CD4-positive, alpha-beta T cell (primary cell): ENCODE measurements at regions not wholly inside any gene's neighbourhood (a gene's known extent, or its start where the extent isn't known, plus 50 kb on each side); places are given as distances from the start of the nearest gene placed in this dataset.

Experiments used
- ATAC-seq: fragments of 200-7000 bp; cut with Tn5 transposase; one replicate; pipeline ENCODE4 v1.10.0; 2022; ENCODE audit warnings: mild to moderate bottlenecking; ENCODE audit not compliant: poor library complexity
- CTCF ChIA-PET: fragments of 350-600 bp; sonication (Branson Sonifier 250); formaldehyde crosslinking; loops from one replicate; lab custom pipeline; 2021; ENCODE audit warnings: antibody characterized with exemption, inconsistent platforms; lab: Charles Lee
- POLR2A ChIA-PET: fragments of 350-600 bp; sonication (Branson Sonifier 250); formaldehyde crosslinking; loops from one replicate; lab custom pipeline; 2021; ENCODE audit warnings: antibody characterized with exemption, inconsistent platforms; lab: Charles Lee
- DNase-seq, 14 experiments: peaks; one replicate each; pipeline ENCODE4 v3.0.0-alpha.2; 2013 to 2020; ENCODE audit warnings: mixed read lengths in 2 of 14
- H3K27ac ChIP-seq, 2 donors: one replicate each; pipeline versions ENCODE4 v1.5.1 to v1.7.0; 2013; ENCODE audit warnings: low read length in 2 of 2, low read depth in 1 of 2, mild to moderate bottlenecking in 1 of 2
- H3K27me3 ChIP-seq, 2 experiments: 1 replicate in 1 of 2; 2 replicates in 1 of 2; pipeline versions ENCODE4 v1.6.1 to v1.7.0; 2013; ENCODE audit warnings: low read length in 2 of 2, control low read depth in 1 of 2, mild to moderate bottlenecking in 1 of 2, moderate library complexity in 1 of 2; ENCODE audit not compliant: insufficient read depth in 2 of 2, control insufficient read depth in 1 of 2
- H3K36me3 ChIP-seq: one replicate; pipeline ENCODE4 v1.6.1; 2013; ENCODE audit warnings: low read length, control low read depth; ENCODE audit not compliant: insufficient read depth
- H3K4me1 ChIP-seq: one replicate; pipeline ENCODE4 v1.6.1; 2013; ENCODE audit warnings: low read length, control low read depth; ENCODE audit not compliant: insufficient read depth
- H3K4me3 ChIP-seq: one replicate; pipeline ENCODE4 v1.5.1; 2013; ENCODE audit warnings: mild to moderate bottlenecking, low read length, moderate library complexity
- H3K9me3 ChIP-seq, 2 experiments: 1 replicate in 1 of 2; 2 replicates in 1 of 2; pipeline versions ENCODE4 v1.6.1 to v1.7.0; 2013; ENCODE audit warnings: low read length in 2 of 2, mild to moderate bottlenecking in 2 of 2, control low read depth in 1 of 2, moderate library complexity in 1 of 2; ENCODE audit not compliant: control insufficient read depth in 1 of 2, insufficient read depth in 1 of 2
- H3K27ac Mint-ChIP-seq: one replicate; pipeline ENCODE4 v1.8.0; 2020; ENCODE audit warnings: mixed read lengths
- H3K27me3 Mint-ChIP-seq: one replicate; pipeline ENCODE4 v1.8.0; 2021; ENCODE audit warnings: mixed read lengths
- H3K36me3 Mint-ChIP-seq: one replicate; pipeline ENCODE4 v1.8.0; 2021; ENCODE audit warnings: low read depth, mixed read lengths
- H3K4me1 Mint-ChIP-seq: one replicate; pipeline ENCODE4 v1.8.0; 2021; ENCODE audit warnings: low read depth, mixed read lengths
- H3K4me3 Mint-ChIP-seq: one replicate; pipeline ENCODE4 v1.8.0; 2020; ENCODE audit warnings: mild to moderate bottlenecking, mixed read lengths
- H3K9me3 Mint-ChIP-seq: one replicate; pipeline ENCODE4 v1.8.0; 2020; ENCODE audit warnings: mixed read lengths
- intact Hi-C, 2 experiments: fragments of 100-400 bp; cut with DNase I in 1 of 2; cut with micrococcal nuclease in 1 of 2; formaldehyde crosslinking; loops; one replicate each; pipeline versions ENCODE4 v1.15.1 to v1.9.0; 2023 to 2025; cut with DNase I, micrococcal nuclease
- TF ChIP-seq, protein P1 (sequence below): fragments of 200-600 bp; IDR thresholded peaks from one replicate; pipeline ENCODE4 v1.8.0; 2022; ENCODE audit warnings: antibody characterized with exemption, mild to moderate bottlenecking

- intact Hi-C loops = no loop called here
- H3K9me3 ChIP-seq = no peaks in the 10 kb centered on the region
- Mint-ChIP-seq H3K9me3 (peaks cover 2% of the 10 kb centered on the region), H3K27ac (no peak overlapping the region), H3K27me3 (no peaks in the 10 kb centered on the region), H3K4me1 (no peaks in the 10 kb centered on the region), H3K36me3 (no peaks in the 10 kb centered on the region), H3K4me3 (no peak overlapping the region)
- no peak overlapping the region for H3K4me3 ChIP-seq
- no peak for DNase-seq
- no peaks in the 10 kb centered on the region for H3K36me3 ChIP-seq
- H3K4me1 ChIP-seq = no peaks in the 10 kb centered on the region
- H3K27me3 ChIP-seq = no peaks in the 10 kb centered on the region
- H3K27ac ChIP-seq = no peak overlapping the region
- POLR2A ChIA-PET = no interaction called here
- CTCF ChIA-PET = interaction anchor here (0.8 kb wide), 1 partner anchor 10 kb away, joined by 4 read pairs; no protein-coding TSS in a partner anchor
- TF ChIP-seq, protein P1, sequence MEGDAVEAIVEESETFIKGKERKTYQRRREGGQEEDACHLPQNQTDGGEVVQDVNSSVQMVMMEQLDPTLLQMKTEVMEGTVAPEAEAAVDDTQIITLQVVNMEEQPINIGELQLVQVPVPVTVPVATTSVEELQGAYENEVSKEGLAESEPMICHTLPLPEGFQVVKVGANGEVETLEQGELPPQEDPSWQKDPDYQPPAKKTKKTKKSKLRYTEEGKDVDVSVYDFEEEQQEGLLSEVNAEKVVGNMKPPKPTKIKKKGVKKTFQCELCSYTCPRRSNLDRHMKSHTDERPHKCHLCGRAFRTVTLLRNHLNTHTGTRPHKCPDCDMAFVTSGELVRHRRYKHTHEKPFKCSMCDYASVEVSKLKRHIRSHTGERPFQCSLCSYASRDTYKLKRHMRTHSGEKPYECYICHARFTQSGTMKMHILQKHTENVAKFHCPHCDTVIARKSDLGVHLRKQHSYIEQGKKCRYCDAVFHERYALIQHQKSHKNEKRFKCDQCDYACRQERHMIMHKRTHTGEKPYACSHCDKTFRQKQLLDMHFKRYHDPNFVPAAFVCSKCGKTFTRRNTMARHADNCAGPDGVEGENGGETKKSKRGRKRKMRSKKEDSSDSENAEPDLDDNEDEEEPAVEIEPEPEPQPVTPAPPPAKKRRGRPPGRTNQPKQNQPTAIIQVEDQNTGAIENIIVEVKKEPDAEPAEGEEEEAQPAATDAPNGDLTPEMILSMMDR = no peak
- ATAC-seq = no peak
Measured at GRCh38 chr2:41031282-41031681, 579.4 kb upstream of the SLC8A1 start.

GRCh38 chr2:41032715-41033114, 580.8 kb upstream of the SLC8A1 start:
- no peak overlapping the region for H3K4me3 Mint-ChIP-seq
- peaks cover 2% of the 10 kb centered on the region for H3K9me3 Mint-ChIP-seq
- DNase-seq = no peak
- intact Hi-C loops = no loop called here
- TF ChIP-seq, protein P1 = no peak
- H3K27ac Mint-ChIP-seq = no peak overlapping the region
- ChIA-PET POLR2A (no interaction called here), CTCF (no interaction called here)
- no peaks in the 10 kb centered on the region for H3K36me3 Mint-ChIP-seq
- H3K4me3 ChIP-seq = no peak overlapping the region
- H3K4me1 ChIP-seq = no peaks in the 10 kb centered on the region
- H3K4me1 Mint-ChIP-seq = no peaks in the 10 kb centered on the region
- no peak for ATAC-seq
- no peaks in the 10 kb centered on the region for H3K9me3 ChIP-seq
- H3K27ac ChIP-seq = no peak overlapping the region
- H3K36me3 ChIP-seq = no peaks in the 10 kb centered on the region
- H3K27me3 ChIP-seq = no peaks in the 10 kb centered on the region
- no peaks in the 10 kb centered on the region for H3K27me3 Mint-ChIP-seq

GRCh38 chr2:41033127-41033526, 581.2 kb upstream of the SLC8A1 start:
- Histone ChIP-seq H3K4me1 (no peaks in the 10 kb centered on the region), H3K36me3 (no peaks in the 10 kb centered on the region), H3K4me3 (no peak overlapping the region), H3K9me3 (no peaks in the 10 kb centered on the region), H3K27ac (no peak overlapping the region), H3K27me3 (no peaks in the 10 kb centered on the region)
- intact Hi-C loops = no loop called here
- DNase-seq (no peak), ATAC-seq (no peak)
- POLR2A ChIA-PET = interaction anchor here (0.7 kb wide), 1 partner anchor 280 kb away, joined by 3 read pairs; no protein-coding TSS in a partner anchor
- no peaks in the 10 kb centered on the region for H3K36me3 Mint-ChIP-seq
- H3K27me3 Mint-ChIP-seq = no peaks in the 10 kb centered on the region
- no peak overlapping the region for H3K4me3 Mint-ChIP-seq
- no peak overlapping the region for H3K27ac Mint-ChIP-seq
- H3K4me1 Mint-ChIP-seq = no peaks in the 10 kb centered on the region
- H3K9me3 Mint-ChIP-seq = peaks cover 2% of the 10 kb centered on the region
- CTCF ChIA-PET = no interaction called here
- TF ChIP-seq, protein P1 = no peak
